NK-92 (cell line): ENCODE measurements at regions not wholly inside any gene's neighbourhood (a gene's known extent, or its start where the extent isn't known, plus 50 kb on each side); places are given as distances from the start of the nearest gene placed in this dataset.
"Not testable (repeated sequence)": the region's sequence is repeated elsewhere in the genome, so short reads cannot be mapped to it uniquely, and the experiment has no call there.

Experiments
- DNase-seq: peaks from one replicate; lab custom pipeline; 2025; ENCODE audit not compliant: unreplicated experiment; lab: John Stamatoyannopoulos, UW

- no peak for DNase-seq
Observed at GRCh38 chr19:28544451-28545261, 668.3 kb downstream of the UQCRFS1 start.

GRCh38 chr19:28543244-28543776 is 669.6 kb downstream of the UQCRFS1 start:
- DNase-seq: no peak

GRCh38 chr19:28542394-28543243 is 670.3 kb downstream of the UQCRFS1 start:
- no peak for DNase-seq

- no peak for DNase-seq
Observed at GRCh38 chr19:28541602-28542393, 671.2 kb downstream of the UQCRFS1 start.

- no peak for DNase-seq
Observed at GRCh38 chr19:28541029-28541428, 671.9 kb downstream of the UQCRFS1 start.

GRCh38 chr19:28540385-28540784 is 672.6 kb downstream of the UQCRFS1 start:
- DNase-seq: not testable (repeated sequence)

GRCh38 chr19:28539759-28540158 is 673.2 kb downstream of the UQCRFS1 start:
- no peak for DNase-seq

- DNase-seq: not testable (repeated sequence)
Observed at GRCh38 chr19:28538579-28538978, 674.4 kb downstream of the UQCRFS1 start.

GRCh38 chr19:28537896-28538295 is 675.1 kb downstream of the UQCRFS1 start:
- DNase-seq: no peak

- no peak for DNase-seq
Observed at GRCh38 chr19:28537079-28537478, 675.9 kb downstream of the UQCRFS1 start.

GRCh38 chr19:28535352-28535775 is 677.6 kb downstream of the UQCRFS1 start:
- DNase-seq: no peak

- DNase-seq: no peak
Observed at GRCh38 chr19:28534766-28535351, 678.1 kb downstream of the UQCRFS1 start.

- no peak for DNase-seq
Observed at GRCh38 chr19:28532765-28533341, 680.1 kb downstream of the UQCRFS1 start.

GRCh38 chr19:28531979-28532378 is 681.0 kb downstream of the UQCRFS1 start:
- no peak for DNase-seq

- no peak for DNase-seq
Observed at GRCh38 chr19:28530406-28531035, 682.4 kb downstream of the UQCRFS1 start.

- DNase-seq: no peak
Observed at GRCh38 chr19:28526038-28526437, 686.9 kb downstream of the UQCRFS1 start.

- no peak for DNase-seq
Observed at GRCh38 chr19:28523619-28524018, 689.3 kb downstream of the UQCRFS1 start.

- DNase-seq: no peak
Observed at GRCh38 chr19:28522545-28522922, 690.4 kb downstream of the UQCRFS1 start.

GRCh38 chr19:28521614-28522544 is 691.1 kb downstream of the UQCRFS1 start:
- DNase-seq: no peak
